ENCODE measurements at regions not wholly inside any gene's neighbourhood (a gene's known extent, or its start where the extent isn't known, plus 50 kb on each side); places are given as distances from the start of the nearest gene placed in this dataset.

GRCh38 chr4:108567831-108568230 lies 52.5 kb upstream of the RPL34 start:
- DNase-seq (ENCODE audit: low read depth, low spot score) = no peak

DNA sequence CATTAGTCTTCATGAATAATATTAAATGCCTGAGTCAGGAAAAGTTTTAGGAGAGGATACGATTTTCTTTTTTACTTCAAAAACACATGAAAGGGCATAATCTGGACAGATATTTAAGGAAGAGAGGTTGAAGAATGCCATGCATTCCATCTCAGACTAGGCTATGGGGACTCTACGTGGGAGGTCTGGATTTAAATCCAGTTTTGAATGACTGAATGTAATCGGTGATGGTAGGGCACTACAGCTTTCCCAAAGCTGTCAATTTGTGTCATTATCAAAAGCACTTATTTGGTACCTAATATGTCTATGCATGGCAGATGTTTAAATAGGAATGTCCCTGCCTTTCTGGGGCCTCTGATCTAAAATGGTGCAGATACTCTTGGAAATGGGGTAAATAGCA lies 59.3 kb upstream of the RPL34 start:
- DNase-seq (ENCODE audit: low read depth, low spot score) = no peak

GRCh38 chr4:108560616-108561015 lies 59.8 kb upstream of the RPL34 start:
- peak; percentile 3 for DNase-seq (ENCODE audit: low read depth, low spot score)

DNA sequence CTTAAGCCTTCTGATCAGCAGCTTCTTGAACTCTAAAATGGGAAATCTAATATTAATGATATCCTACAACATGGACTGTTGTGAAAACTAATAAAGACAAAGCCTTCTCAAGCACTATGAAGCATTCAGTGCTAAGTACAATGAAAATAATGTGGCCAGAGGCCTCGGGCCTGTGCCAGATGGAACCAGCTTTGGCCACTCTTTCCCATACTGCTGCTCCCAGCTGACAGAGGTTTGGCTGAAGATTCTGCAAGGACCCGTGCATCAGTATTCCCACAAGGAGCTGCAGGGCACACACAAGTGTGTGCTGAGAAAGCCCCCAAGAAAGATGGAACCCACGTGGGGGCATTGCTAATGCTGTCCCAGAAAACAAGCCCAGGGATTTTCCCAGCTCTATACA lies 60.5 kb upstream of the RPL34 start:
- no peak for DNase-seq (ENCODE audit: low read depth, low spot score)

GRCh38 chr4:108559068-108559793 lies 61.1 kb upstream of the RPL34 start:
- no peak for DNase-seq (ENCODE audit: low read depth, low spot score)

DNA sequence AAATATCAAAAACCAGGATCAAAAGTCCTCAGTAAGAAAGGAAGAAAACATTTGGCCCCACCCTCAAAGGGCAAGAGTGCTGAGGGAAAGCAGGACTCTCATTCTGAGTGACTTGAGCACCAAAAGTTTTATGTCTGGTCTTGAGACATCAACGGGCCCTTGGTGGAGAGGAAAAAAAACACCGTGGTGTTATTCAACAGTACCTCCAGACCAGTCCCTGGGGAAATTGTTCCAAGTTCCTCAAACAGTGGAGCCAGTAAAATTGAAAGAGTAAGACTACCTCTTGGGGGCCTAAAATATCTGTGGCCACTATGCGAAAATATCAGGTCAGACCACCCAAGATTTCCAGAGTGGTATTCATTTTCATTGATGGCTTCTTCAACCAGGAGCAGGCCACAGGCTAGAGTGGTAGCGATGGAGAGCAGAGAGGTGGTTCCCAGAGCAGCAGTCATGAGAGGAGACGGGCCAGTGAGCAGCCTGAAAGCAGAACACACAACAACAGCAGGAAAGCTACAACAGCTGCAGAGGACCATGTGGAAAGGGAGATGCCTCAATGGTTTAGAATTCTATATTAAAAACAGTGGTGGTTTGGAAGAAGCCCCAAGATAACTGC lies 63.7 kb upstream of the RPL34 start:
- no peak for DNase-seq (ENCODE audit: low read depth, low spot score)

DNA sequence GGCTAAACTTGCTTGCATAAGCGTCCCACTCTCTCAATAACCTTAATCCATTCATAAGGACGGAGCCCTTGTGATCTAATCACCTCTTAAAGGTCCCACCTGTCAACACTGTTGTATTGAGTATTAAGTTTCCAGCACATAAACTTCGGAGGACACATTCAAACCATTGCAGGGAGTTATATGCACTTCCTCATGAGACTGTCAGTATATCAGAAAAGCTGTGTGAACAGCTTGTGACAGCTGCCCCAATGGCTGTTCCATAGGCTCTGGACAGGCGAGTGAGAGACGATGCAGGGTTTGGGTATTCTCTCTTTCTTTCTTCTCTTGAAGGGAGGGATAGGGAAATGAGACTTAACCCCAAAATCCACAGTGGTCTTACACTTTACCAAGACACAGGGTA lies 64.2 kb upstream of the RPL34 start:
- DNase-seq (ENCODE audit: low read depth, low spot score) = no peak

GRCh38 chr4:108555701-108556100 lies 64.7 kb upstream of the RPL34 start:
- DNase-seq (ENCODE audit: low read depth, low spot score) = no peak

GRCh38 chr4:108547682-108548081 lies 72.7 kb upstream of the RPL34 start:
- DNase-seq (ENCODE audit: low read depth, low spot score) = no peak

DNA sequence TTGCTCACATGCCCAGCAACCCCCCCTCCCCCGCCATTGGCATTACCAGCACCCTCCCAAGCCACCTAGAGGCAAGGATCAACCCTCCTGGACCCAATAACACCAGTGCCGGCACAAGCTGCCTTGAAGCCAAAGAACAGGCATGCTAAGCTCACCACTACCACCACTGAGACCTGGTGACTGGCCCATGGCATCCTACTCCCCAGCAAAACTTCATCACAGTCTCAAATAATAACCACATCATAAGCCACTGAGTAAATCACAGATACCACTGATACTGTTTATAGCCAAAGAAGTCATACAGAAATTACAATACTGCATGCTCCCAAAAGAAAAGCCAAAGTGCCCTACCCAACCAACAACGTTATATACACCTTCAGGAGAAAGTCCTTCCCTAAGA lies 73.6 kb upstream of the RPL34 start:
- DNase-seq (ENCODE audit: low read depth, low spot score) = no peak

- DNase-seq (ENCODE audit: low read depth, low spot score) = no peak
These were observed 75.9 kb upstream of the RPL34 start for GRCh38 chr4:108544481-108544880.

DNA sequence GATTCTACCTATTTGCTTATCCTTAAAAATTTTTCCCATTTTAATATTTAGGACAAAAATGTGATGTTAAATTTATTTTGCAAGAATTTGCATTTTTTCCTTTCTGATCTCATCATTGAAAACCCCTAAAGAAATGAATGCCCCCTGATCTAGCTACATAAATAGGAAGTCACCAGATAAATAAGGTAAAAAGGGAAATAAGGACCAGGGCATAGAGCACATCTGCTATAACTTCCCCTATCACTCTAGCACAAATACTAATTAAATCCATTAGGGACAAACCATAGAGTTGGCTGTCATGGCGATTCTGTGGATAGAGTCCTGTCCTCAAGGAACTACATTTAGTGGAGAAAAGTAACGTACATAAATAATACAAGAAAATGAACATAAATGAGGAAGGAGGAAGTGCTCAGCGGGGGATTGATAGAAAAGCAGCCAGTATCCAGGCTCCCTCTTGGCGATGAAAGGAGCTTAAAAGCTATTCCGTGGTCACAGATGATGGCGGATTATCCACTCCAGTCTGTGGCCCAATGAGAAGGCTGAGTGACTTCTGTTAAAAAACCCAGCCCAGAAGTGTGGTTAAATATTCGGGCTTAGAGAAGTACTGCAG lies 76.9 kb upstream of the RPL34 start:
- no peak for DNase-seq (ENCODE audit: low read depth, low spot score)

DNA sequence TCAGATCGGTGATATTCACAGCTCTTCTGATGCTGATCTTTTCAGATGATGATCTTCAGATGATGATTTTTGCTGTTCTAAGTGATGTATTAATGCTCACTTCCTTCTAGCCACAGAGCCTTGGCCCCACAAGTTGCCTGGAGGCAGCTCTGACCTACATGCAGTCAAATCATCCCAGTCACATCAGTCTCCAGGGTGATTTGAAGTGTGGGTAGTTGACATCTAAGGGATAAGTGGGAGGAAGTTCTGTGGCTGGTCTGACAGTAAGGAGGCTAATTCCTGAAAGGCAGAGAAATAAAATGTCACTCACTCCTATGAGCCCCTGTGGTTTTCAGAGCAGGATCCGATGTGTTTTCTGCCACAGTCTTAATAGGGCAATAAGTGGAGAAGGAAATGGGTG lies 79.8 kb upstream of the RPL34 start:
- DNase-seq (ENCODE audit: low read depth, low spot score) = no peak

DNA sequence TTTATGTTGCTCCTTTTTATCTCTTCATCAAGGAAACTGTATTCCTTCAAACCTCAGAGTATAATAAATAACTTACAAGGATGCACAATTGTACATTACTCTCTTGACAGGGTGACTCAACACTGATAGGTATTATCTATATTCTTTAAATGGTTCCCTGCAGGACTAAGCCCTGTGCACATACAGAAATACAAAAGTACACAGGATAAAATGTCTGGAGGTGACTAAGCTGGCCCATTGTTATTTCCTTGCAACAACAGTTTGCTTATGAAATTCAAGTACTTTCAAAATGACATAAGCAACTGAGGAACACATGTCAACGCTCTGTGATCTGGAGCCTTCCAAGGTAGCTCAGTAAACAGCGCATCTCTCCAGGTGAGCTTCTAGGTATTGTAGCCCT lies 83.8 kb upstream of the RPL34 start:
- no peak for DNase-seq (ENCODE audit: low read depth, low spot score)

DNA sequence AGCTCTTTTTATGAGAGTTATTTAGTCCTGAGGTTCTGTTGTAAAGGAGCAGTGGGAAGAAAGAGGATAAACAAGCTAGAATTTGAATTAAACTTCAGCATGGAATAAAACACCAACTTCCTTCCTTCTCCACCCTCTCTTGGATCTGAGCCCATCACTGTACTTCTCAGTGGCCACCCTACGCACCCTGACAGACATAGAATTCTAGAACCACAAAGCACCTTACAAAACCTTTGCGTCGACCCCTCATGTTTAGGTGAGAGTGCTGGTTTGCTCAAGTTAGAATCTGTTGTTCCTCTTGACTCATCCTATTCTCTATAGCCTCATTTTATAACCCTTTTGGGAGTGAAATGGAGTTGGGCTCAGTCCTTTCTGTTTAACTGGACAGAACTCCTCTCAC lies 84.6 kb upstream of the RPL34 start:
- DNase-seq (ENCODE audit: low read depth, low spot score) = no peak

GRCh38 chr4:108533876-108534275 lies 86.5 kb upstream of the RPL34 start:
- DNase-seq (ENCODE audit: low read depth, low spot score) = no peak

- DNase-seq (ENCODE audit: low read depth, low spot score) = no peak
These were observed 87.0 kb upstream of the RPL34 start for GRCh38 chr4:108533245-108533844.

DNA sequence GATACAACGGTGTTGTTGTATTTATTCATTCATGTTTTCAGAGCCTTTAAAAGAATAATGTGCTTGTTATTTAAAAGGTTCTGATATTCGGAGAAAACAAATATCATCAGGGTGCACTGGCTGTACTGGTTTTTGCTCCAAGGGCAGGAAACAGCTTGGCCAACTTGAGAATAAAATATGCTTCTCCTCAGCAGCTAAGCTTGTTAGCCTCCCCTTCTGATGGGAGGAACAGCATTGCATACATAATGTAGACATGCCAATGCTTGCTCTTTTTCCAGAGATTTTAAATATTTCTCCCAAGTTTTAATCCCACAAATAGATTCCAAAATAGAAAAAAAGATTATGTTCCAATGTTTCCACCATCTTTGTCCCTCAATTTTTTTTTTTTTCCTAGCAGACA lies 87.6 kb upstream of the RPL34 start:
- DNase-seq (ENCODE audit: low read depth, low spot score) = no peak

DNA sequence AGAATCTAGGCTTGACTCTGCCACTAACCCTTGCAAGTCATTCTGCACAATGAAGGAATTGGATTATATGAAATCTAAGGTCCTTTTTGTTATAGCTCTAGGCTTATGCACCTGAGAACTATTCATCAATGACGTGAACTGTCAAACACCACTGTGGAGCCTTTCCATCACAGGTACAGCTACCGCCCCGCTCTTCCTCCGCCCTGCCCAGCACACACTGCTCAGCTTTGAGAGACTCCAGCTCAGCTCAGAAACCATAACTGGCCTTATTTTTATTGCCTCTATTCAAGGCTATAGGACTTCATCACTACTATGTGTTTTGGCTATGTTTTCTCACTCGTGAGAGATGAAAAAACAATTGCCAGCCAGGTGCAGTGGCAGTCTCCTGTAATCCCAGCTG lies 88.2 kb upstream of the RPL34 start:
- no peak for DNase-seq (ENCODE audit: low read depth, low spot score)

- DNase-seq (ENCODE audit: low read depth, low spot score) = no peak
These were observed 88.9 kb upstream of the RPL34 start for GRCh38 chr4:108531461-108531860.

DNA sequence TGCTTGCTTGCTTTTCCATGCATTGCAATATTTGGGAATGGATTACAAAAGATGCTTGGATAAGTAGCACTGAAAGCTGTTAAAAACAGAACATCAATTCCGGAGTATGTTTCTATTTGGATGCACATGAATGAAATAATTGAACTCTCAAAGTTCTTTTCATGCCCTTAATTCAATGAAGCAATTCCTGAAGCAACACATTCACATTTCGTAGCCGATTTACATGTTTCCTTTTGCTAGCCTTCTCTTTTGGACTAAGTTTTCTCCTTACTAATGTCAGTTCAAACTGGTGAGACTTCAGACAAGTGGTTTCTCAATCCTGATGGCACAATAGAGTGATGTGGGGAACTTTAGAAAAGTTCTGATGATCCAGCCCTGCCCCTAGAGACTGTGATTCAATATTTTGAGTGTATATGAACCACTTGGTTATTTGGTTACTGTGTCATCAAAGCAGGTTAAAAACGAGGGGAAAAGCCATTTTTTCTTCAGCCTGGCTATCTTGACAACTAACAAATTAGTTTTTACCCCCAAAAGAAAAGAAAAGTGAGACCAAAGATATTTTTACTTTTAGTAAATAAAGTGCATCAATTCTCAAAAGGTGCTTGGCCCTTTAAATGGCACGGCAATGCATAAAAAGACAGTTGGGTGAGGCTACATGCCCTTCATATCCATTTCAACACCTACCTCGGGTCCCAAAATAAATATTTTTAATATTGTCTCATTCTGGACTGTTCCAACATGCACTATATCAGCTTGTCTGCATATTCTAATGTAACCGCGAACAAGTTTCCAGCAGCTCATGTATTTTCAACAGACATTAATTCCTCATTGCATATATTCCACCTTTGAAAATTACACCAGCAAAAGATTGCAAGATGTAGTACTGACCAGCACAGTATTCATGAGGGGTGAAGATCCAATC lies 90.1 kb upstream of the RPL34 start:
- DNase-seq (ENCODE audit: low read depth, low spot score) = no peak

- DNase-seq (ENCODE audit: low read depth, low spot score) = no peak
These were observed 91.3 kb upstream of the RPL34 start for GRCh38 chr4:108529102-108529501.
